HepG2 (cell line): ENCODE measurements at regions not wholly inside any gene's neighbourhood (a gene's known extent, or its start where the extent isn't known, plus 50 kb on each side); places are given as distances from the start of the nearest gene placed in this dataset.

ENCODE experiments used
- BCL3 ChIP-seq: sonication (generic); formaldehyde crosslinking; IDR thresholded peaks from 2 replicates; pipeline ENCODE4 v1.5.1; 2020; ENCODE audit warnings: mild to moderate bottlenecking, missing genetic modification reagents, moderate library complexity
- CEBPG ChIP-seq: IDR thresholded peaks from 2 replicates; pipeline ENCODE4 v1.6.1; 2016
- CTCF ChIP-seq: sonication (generic); formaldehyde crosslinking; IDR thresholded peaks from 2 replicates; pipeline ENCODE4 v1.5.0; 2020; ENCODE audit warnings: mild to moderate bottlenecking, missing genetic modification reagents, moderate library complexity
- GATAD1 ChIP-seq: IDR thresholded peaks from 2 replicates; pipeline ENCODE4 v1.6.1; 2016; ENCODE audit warnings: missing genetic modification reagents, missing compliant biosample characterization
- HMGXB3 ChIP-seq: sonication (generic); formaldehyde crosslinking; IDR thresholded peaks from 2 replicates; pipeline ENCODE4 v1.4.0; 2020; ENCODE audit warnings: missing genetic modification reagents, borderline replicate concordance
- KLF16 ChIP-seq, 2 experiments: sonication (generic) in 1 of 2; formaldehyde crosslinking in 1 of 2; IDR thresholded peaks; 2 replicates each; pipeline versions ENCODE4 v1.6.1 to v1.8.0; 2016 to 2023; ENCODE audit warnings: missing genetic modification reagents in 2 of 2, missing compliant biosample characterization in 1 of 2
- MXD1 ChIP-seq: sonication (generic); formaldehyde crosslinking; IDR thresholded peaks from 2 replicates; pipeline ENCODE4 v1.4.0; 2020; ENCODE audit warnings: mild to moderate bottlenecking, missing genetic modification reagents
- NR3C1 ChIP-seq: sonication (generic); formaldehyde crosslinking; IDR thresholded peaks from 2 replicates; pipeline ENCODE4 v1.4.0; 2020; ENCODE audit warnings: missing genetic modification reagents
- POGK ChIP-seq: sonication (generic); formaldehyde crosslinking; conservative IDR thresholded peaks from 2 replicates; pipeline ENCODE4 v1.8.0; 2022; ENCODE audit warnings: mild to moderate bottlenecking, moderate library complexity, missing genetic modification reagents
- RAD21 ChIP-seq: fragments of 450-650 bp; formaldehyde crosslinking; IDR thresholded peaks from 2 replicates; pipeline ENCODE4 v1.5.0; 2020; ENCODE audit warnings: mild to moderate bottlenecking
- ZNF205 ChIP-seq: IDR thresholded peaks from 2 replicates; pipeline ENCODE4 v1.6.1; 2018; ENCODE audit warnings: missing biosample characterization, missing genetic modification reagents
- ZNF484 ChIP-seq: sonication (generic); formaldehyde crosslinking; IDR thresholded peaks from 2 replicates; pipeline ENCODE4 v1.5.1; 2020; ENCODE audit warnings: mild to moderate bottlenecking, low read depth, missing genetic modification reagents, borderline replicate concordance
- ZSCAN12 ChIP-seq: sonication (generic); formaldehyde crosslinking; IDR thresholded peaks from 2 replicates; pipeline ENCODE4 v1.9.0; 2021; ENCODE audit warnings: mild to moderate bottlenecking, missing genetic modification reagents

GRCh38 chr6:53437557-53438202 is 88.9 kb upstream of the ELOVL5 start (continued):
- TF ChIP-seq HMGXB3 (CRISPR knock-in tag) = peak; percentile 37; the same call in 1 of the 2 replicates
- peak; percentile 88 for TF ChIP-seq CTCF (CRISPR knock-in tag)
- TF ChIP-seq MXD1 (CRISPR knock-in tag) = no peak
- no peak for TF ChIP-seq GATAD1
- TF ChIP-seq BCL3 = no peak
- TF ChIP-seq KLF16 (CRISPR knock-in tag; IDR thresholded peaks at IDR 0.05) = peak in 1 of 2 experiments; percentile 59; a peak in 1 of 4 replicates
- no peak for TF ChIP-seq ZSCAN12 (CRISPR knock-in tag)
- TF ChIP-seq RAD21 = peak; percentile 90
- TF ChIP-seq POGK (CRISPR knock-in tag) = no peak
- 0 out of 2 replicates have a peak, but pooled peaks have one; percentile 37 for TF ChIP-seq ZNF205 (CRISPR knock-in tag)
- TF ChIP-seq ZNF484 (CRISPR knock-in tag) = no peak
- TF ChIP-seq CEBPG = peak; percentile 41
- no peak for TF ChIP-seq NR3C1
